ENCODE measurements at regions not wholly inside any gene's neighbourhood (a gene's known extent, or its start where the extent isn't known, plus 50 kb on each side); places are given as distances from the start of the nearest gene placed in this dataset.

GRCh38 chr6:27159725-27160124 is 87.8 kb upstream of the PRSS16 start:
- Histone ChIP-seq H3K27me3 (replicated peaks) (no peaks in the 10 kb centered on the region), H3K27ac (no peak overlapping the region), H3K4me3 (ENCODE audit: low read depth, low read length) (no peak overlapping the region), H3K36me3 (replicated peaks) (no peaks in the 10 kb centered on the region)
- TF ChIP-seq CTCF (IDR thresholded peaks at IDR 0.05; ENCODE audit: low read depth, low read length, missing control alignments): no peak
- in situ Hi-C loops (cut with HindIII; ENCODE audit: low pct_ligation_motif_present, low sequenced_read_pairs): no loop called here
- no peak for DNase-seq

GRCh38 chr6:27161115-27161514 is 86.4 kb upstream of the PRSS16 start:
- in situ Hi-C loops (cut with HindIII; ENCODE audit: low pct_ligation_motif_present, low sequenced_read_pairs): no loop called here
- no peak for DNase-seq
- Histone ChIP-seq H3K36me3 (replicated peaks) (no peaks in the 10 kb centered on the region), H3K4me3 (ENCODE audit: low read depth, low read length) (no peak overlapping the region), H3K27ac (no peak overlapping the region), H3K27me3 (replicated peaks) (no peaks in the 10 kb centered on the region)
- no peak for TF ChIP-seq CTCF (IDR thresholded peaks at IDR 0.05; ENCODE audit: low read depth, low read length, missing control alignments)

GRCh38 chr6:27161603-27161945 is 85.9 kb upstream of the PRSS16 start:
- no peak for TF ChIP-seq CTCF (IDR thresholded peaks at IDR 0.05; ENCODE audit: low read depth, low read length, missing control alignments)
- in situ Hi-C loops (cut with HindIII; ENCODE audit: low pct_ligation_motif_present, low sequenced_read_pairs): no loop called here
- no peaks in the 10 kb centered on the region for H3K36me3 ChIP-seq (replicated peaks)

GRCh38 chr6:27161946-27162603 is 85.4 kb upstream of the PRSS16 start:
- Histone ChIP-seq H3K4me3 (ENCODE audit: low read depth, low read length) (no peak overlapping the region), H3K36me3 (replicated peaks) (no peaks in the 10 kb centered on the region), H3K27ac (no peak overlapping the region), H3K27me3 (replicated peaks) (no peaks in the 10 kb centered on the region)
- in situ Hi-C loops (cut with HindIII; ENCODE audit: low pct_ligation_motif_present, low sequenced_read_pairs): no loop called here
- DNase-seq: peak; percentile 80
- TF ChIP-seq CTCF (IDR thresholded peaks at IDR 0.05; ENCODE audit: low read depth, low read length, missing control alignments): peak; percentile 20

More at GRCh38 chr6:27161603-27161945, 85.9 kb upstream of the PRSS16 start:
- no peak for DNase-seq
- Histone ChIP-seq H3K27ac (no peak overlapping the region), H3K4me3 (ENCODE audit: low read depth, low read length) (no peak overlapping the region), H3K27me3 (replicated peaks) (no peaks in the 10 kb centered on the region)

GRCh38 chr6:27163834-27164233 is 83.7 kb upstream of the PRSS16 start:
- Histone ChIP-seq H3K27me3 (replicated peaks) (no peaks in the 10 kb centered on the region), H3K4me3 (ENCODE audit: low read depth, low read length) (no peak overlapping the region), H3K36me3 (replicated peaks) (no peaks in the 10 kb centered on the region), H3K27ac (no peak overlapping the region)
- DNase-seq: no peak
- in situ Hi-C loops (cut with HindIII; ENCODE audit: low pct_ligation_motif_present, low sequenced_read_pairs): no loop called here
- no peak for TF ChIP-seq CTCF (IDR thresholded peaks at IDR 0.05; ENCODE audit: low read depth, low read length, missing control alignments)

GRCh38 chr6:27168108-27168507 is 79.4 kb upstream of the PRSS16 start:
- Histone ChIP-seq H3K27me3 (replicated peaks) (no peaks in the 10 kb centered on the region), H3K27ac (peak overlapping the region; percentile 92), H3K36me3 (replicated peaks) (no peaks in the 10 kb centered on the region), H3K4me3 (ENCODE audit: low read depth, low read length) (no peak overlapping the region)
- TF ChIP-seq CTCF (IDR thresholded peaks at IDR 0.05; ENCODE audit: low read depth, low read length, missing control alignments): no peak
- DNase-seq: no peak
- in situ Hi-C loops (cut with HindIII; ENCODE audit: low pct_ligation_motif_present, low sequenced_read_pairs): no loop called here
